ENCODE measurements at regions not wholly inside any gene's neighbourhood (a gene's known extent, or its start where the extent isn't known, plus 50 kb on each side); places are given as distances from the start of the nearest gene placed in this dataset.
A peak's percentile ranks its signal among the peaks of the same experiment; 100 is the strongest.

DNA sequence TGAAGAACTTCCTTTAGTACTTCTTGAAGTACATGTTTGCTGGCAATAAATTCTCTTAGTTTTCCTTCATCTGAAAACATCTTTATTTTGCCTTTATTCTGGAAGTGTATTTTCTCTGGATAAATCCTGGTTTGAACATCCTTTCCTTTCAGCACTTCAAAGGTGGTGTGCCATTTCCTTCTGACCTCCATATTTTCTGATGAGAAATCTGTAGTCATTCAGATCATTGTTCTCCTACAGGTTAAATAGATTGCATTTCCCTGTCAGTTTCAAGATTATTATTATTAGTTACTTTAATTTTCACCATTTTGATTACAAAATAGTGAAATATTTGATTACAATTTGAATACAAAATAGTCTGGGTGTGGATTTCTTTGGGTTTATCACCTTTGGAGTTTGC lies 134.5 kb downstream of the CDH26 start:
- intact Hi-C loops (cut with micrococcal nuclease): no loop called here
- CTCF ChIA-PET: no interaction called here
- Mint-ChIP-seq H3K36me3 (ENCODE audit: low read depth) (no peaks in the 10 kb centered on the region), H3K27me3 (peaks cover 28% of the 10 kb centered on the region), H3K27ac (no peak overlapping the region), H3K4me1 (ENCODE audit: low read depth) (no peaks in the 10 kb centered on the region), H3K4me3 (no peak overlapping the region), H3K9me3 (peaks cover 5% of the 10 kb centered on the region)
- ATAC-seq (no peak), DNase-seq (no peak)
- POLR2A ChIA-PET: no interaction called here
- TF ChIP-seq, protein P1, sequence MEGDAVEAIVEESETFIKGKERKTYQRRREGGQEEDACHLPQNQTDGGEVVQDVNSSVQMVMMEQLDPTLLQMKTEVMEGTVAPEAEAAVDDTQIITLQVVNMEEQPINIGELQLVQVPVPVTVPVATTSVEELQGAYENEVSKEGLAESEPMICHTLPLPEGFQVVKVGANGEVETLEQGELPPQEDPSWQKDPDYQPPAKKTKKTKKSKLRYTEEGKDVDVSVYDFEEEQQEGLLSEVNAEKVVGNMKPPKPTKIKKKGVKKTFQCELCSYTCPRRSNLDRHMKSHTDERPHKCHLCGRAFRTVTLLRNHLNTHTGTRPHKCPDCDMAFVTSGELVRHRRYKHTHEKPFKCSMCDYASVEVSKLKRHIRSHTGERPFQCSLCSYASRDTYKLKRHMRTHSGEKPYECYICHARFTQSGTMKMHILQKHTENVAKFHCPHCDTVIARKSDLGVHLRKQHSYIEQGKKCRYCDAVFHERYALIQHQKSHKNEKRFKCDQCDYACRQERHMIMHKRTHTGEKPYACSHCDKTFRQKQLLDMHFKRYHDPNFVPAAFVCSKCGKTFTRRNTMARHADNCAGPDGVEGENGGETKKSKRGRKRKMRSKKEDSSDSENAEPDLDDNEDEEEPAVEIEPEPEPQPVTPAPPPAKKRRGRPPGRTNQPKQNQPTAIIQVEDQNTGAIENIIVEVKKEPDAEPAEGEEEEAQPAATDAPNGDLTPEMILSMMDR (IDR thresholded peaks at IDR 0.05): no peak

DNA sequence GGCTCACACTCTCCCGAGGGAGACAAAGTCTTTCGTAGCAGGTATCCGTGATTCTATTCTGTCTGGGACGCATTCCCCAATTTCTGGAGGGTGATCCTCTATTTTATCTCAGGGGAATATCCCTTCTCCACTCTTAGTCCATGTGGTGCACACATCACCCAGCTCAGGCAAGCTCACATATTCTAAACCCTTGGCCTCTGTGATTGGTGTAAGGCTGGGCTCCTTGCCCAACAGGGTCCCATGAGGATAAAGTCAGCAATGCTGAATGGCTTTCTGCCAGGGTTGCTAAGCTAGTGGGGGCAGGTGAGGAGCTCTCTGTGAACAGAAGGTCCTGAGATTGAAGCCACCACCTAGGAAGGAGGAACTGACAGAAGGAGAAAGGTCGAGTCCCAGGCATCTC lies 137.2 kb downstream of the CDH26 start:
- ATAC-seq (no peak), DNase-seq (no peak)
- TF ChIP-seq, protein P1 (IDR thresholded peaks at IDR 0.05): no peak
- Mint-ChIP-seq H3K9me3 (peaks cover 9% of the 10 kb centered on the region), H3K4me3 (no peak overlapping the region), H3K27ac (no peak overlapping the region), H3K36me3 (ENCODE audit: low read depth) (no peaks in the 10 kb centered on the region), H3K4me1 (ENCODE audit: low read depth) (peaks cover under 1% of the 10 kb centered on the region), H3K27me3 (peaks cover 10% of the 10 kb centered on the region)
- CTCF ChIA-PET: no interaction called here
- POLR2A ChIA-PET: no interaction called here
- intact Hi-C loops (cut with micrococcal nuclease): no loop called here

DNA sequence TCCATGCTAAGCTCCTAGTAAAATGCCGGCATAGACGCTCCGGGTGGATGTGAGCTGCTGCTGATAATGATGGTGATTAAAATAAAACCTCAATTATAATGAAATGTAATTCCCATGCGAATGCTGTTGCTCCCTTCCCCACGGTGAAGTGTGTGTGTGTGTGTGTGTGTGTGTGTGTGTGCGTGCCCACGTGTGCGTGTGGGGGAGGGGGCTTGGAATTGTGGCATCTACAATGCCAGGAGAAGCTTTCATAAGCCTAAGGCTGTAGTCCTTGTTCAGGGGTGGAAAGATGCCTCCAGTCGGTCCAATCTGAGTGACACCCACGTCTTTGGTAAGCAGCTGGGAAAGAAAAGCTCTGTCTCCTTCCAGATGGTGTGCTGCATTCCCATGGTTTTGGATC lies 137.9 kb downstream of the CDH26 start:
- ChIA-PET POLR2A (interaction anchor here (1.1 kb wide), 1 partner anchor 16 kb away, joined by 3 read pairs; no protein-coding TSS in a partner anchor), CTCF (interaction anchor here (0.9 kb wide), 1 partner anchor 14 kb away, joined by 3 read pairs; no protein-coding TSS in a partner anchor)
- no peak overlapping the region for H3K27ac Mint-ChIP-seq
- intact Hi-C loops (cut with micrococcal nuclease): no loop called here
- peaks cover 8% of the 10 kb centered on the region for H3K4me1 Mint-ChIP-seq (ENCODE audit: low read depth)
- DNase-seq: no peak
- no peak overlapping the region for H3K4me3 Mint-ChIP-seq
- peaks cover 9% of the 10 kb centered on the region for H3K9me3 Mint-ChIP-seq
- no peak for ATAC-seq
- TF ChIP-seq, protein P1 (IDR thresholded peaks at IDR 0.05): no peak
- peaks cover 8% of the 10 kb centered on the region for H3K27me3 Mint-ChIP-seq
- H3K36me3 Mint-ChIP-seq (ENCODE audit: low read depth): no peaks in the 10 kb centered on the region

DNA sequence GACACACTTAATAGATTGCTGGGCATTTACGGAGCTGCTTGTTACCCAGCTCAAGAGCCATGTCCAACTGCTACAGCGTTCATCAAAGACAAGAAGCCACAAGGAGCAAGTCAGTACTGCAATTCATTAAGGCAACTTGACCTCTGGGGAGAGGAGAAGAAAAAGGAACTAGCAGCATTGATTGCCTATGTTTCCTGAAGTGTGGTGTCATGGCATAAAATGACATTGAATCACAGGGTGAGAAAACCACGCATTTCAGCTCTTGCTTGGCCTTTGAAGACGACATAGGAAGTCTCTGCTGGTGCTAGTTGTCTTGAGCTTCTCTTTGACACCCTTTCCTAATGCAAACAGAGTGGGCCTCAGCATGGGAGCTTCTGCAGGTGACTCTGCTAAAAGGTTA lies 139.1 kb downstream of the CDH26 start:
- Mint-ChIP-seq H3K36me3 (ENCODE audit: low read depth) (no peaks in the 10 kb centered on the region), H3K9me3 (peaks cover 9% of the 10 kb centered on the region), H3K27ac (no peak overlapping the region), H3K4me3 (no peak overlapping the region), H3K27me3 (peaks cover 8% of the 10 kb centered on the region), H3K4me1 (ENCODE audit: low read depth) (peaks cover 10% of the 10 kb centered on the region)
- DNase-seq (no peak), ATAC-seq (no peak)
- intact Hi-C loops (cut with micrococcal nuclease): no loop called here
- ChIA-PET POLR2A (interaction anchor here (1.1 kb wide), 1 partner anchor 17 kb away, joined by 3 read pairs; no protein-coding TSS in a partner anchor), CTCF (no interaction called here)
- TF ChIP-seq, protein P1 (IDR thresholded peaks at IDR 0.05): no peak

DNA sequence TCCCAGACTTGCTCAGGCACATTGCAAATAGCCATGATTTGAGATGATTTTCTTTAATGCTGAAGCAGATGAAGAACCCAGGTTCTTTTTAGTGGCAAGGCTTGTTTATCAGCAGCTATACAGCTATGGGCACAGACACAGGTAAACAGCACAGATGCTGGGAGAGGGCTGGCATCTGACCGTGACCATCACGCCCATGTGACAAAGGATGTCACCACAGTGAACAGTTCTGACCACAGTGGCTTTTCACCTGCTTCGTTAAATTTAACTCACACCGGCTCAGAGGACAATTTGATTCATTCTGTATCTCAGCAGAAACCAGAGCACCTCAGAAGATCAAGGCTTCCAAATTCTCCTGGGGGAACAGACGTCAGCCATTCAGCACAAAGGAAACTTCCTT lies 142.6 kb downstream of the CDH26 start:
- intact Hi-C loops (cut with micrococcal nuclease): no loop called here
- Mint-ChIP-seq H3K9me3 (peaks cover 4% of the 10 kb centered on the region), H3K36me3 (ENCODE audit: low read depth) (no peaks in the 10 kb centered on the region), H3K4me3 (no peak overlapping the region), H3K27ac (no peak overlapping the region), H3K4me1 (ENCODE audit: low read depth) (peaks cover 10% of the 10 kb centered on the region), H3K27me3 (peaks cover 2% of the 10 kb centered on the region)
- POLR2A ChIA-PET: interaction anchor here (1.2 kb wide), 1 partner anchor 8 kb away, joined by 3 read pairs; no protein-coding TSS in a partner anchor
- TF ChIP-seq, protein P1 (IDR thresholded peaks at IDR 0.05): no peak
- no peak for ATAC-seq
- CTCF ChIA-PET: no interaction called here
- DNase-seq: peak; percentile 7

All from activated CD8-positive, alpha-beta T cell treated with anti-CD3 and anti-CD28 coated beads for 36 hours (primary cell).